ENCODE measurements at regions not wholly inside any gene's neighbourhood (a gene's known extent, or its start where the extent isn't known, plus 50 kb on each side); places are given as distances from the start of the nearest gene placed in this dataset.

GRCh38 chr1:168920456-168921094 is 185.9 kb upstream of the ATP1B1 start:
- peak; percentile 11 for DNase-seq

DNA sequence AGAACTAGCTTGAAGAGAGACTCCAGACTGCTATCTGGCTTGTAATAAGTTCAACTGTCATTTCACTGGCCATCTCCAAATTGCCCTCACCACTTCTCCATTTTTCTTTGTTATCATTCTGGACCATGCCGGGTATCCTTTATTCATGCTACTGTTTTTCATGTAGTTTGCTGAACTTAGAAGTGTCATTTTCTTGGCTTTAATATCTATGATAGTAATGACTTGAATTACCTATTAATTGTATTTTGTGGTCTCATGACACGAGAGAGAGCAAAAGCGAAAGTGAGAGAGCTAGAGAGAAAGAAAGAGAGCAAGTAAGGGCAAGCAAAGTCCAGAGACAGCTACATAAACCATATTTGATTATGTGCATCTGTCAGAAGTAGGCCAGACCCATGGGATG is 184.9 kb upstream of the ATP1B1 start:
- DNase-seq: no peak

GRCh38 chr1:168923521-168924136 is 182.9 kb upstream of the ATP1B1 start:
- no peak for DNase-seq

DNA sequence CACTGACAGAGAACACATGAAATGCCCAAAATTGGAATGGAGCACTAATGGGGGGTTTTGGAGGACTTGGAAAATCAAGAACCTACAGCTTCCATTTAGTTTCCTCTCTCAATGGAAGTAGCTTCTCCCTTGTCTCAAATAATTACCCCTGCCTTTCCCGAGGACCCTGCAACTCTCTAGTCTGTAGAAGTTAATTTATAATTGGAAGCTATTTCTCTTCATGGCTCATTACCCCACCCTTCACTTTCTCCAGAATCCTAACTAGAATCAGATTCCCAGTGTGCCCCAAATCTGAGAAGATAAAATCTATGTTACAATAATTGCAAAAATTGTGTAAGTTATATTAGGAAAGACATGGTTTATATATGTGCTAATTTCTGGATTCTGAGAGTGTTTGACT is 181.5 kb upstream of the ATP1B1 start:
- DNase-seq: no peak

DNA sequence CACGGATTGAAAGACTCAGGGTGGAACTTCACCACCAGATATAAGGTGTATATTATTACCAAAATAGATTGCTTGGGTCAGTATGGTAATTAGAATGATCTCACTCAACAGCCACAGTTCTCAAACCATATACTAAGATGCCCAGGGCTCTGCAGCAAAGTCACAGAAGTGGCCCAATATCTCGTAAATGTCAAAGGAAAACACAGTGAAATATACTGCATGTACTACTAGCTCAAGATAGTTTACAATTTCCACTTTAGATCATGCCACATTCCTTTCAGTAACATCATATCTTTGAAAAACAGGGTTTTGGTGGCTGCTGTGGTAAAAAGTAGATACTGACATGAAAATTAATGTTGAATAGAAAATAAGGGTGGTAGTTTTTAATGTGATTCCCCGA is 180.3 kb upstream of the ATP1B1 start:
- DNase-seq: no peak

DNA sequence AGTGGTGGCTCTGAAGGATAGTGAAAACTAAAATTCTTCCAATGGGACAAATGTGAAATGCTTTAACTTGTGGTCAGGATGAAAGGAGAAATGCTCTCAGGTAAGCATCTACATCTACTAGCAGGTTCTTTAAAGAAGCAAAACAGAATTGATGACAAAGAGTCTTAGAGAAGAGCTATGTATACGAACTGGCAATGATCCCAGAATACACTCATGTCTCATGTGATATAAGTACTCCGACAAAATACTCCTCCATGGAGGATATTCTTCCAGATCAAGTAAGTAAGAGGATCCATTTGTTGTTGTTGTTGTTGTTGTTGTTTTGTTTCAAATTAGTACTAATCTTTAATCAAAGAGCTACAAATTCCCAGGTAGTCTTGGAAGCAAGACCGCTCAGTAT is 174.0 kb upstream of the ATP1B1 start:
- DNase-seq: no peak

GRCh38 chr1:168933141-168933805 is 173.2 kb upstream of the ATP1B1 start:
- DNase-seq: no peak

DNA sequence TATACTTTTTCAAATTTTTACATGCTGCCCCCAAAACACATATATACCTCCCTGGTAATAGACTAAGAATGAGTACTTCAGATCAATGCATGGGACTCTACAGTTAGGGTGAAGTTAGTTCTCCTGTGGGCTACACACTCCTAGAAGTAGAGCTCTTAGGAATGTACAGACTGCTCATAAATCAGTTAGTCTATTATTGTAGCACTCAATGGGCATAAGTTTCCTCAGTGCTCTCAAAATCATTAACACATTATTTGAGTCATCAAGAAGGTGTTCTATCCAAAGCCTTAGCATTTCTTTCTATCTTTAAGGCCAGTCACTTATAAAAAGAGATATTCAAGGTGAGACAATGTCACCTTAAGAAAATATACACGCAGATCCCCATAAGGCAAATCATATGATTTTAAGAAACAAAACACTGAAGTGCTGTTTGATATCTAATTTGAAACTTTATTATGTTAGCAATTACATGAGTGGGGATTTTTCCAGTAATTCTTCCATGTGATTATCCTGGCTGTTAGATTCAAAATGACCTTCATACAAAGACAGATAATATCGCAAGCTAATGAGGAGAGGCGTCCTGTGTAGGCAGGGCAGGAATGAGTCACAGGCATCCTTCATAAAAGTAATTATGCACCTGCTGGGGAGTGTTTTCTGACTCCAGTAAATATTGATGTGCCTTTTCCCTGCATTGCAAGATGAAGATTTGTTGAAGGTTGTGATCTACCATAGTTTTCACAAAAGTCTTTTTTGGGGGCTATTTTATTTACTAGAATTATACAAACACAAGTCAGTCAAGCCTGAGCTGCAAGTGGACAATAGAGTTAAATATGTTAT is 167.2 kb upstream of the ATP1B1 start:
- peak; percentile 86 for DNase-seq

DNA sequence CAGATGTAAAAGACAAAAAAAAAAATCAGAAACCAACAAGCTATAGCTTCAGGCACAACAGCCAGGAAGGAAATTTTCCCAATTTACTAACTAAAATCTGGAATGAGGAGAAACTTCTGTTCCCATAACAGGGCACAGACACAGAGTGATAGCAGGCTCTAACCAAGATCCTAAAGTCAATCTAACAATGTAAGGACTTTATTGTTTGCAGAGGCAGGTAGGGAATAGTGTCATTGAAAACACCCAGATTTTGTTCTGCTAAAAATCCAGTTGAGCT is 166.6 kb upstream of the ATP1B1 start:
- no peak for DNase-seq

- DNase-seq: no peak
Observed at GRCh38 chr1:168941640-168942039, 164.8 kb upstream of the ATP1B1 start.

DNA sequence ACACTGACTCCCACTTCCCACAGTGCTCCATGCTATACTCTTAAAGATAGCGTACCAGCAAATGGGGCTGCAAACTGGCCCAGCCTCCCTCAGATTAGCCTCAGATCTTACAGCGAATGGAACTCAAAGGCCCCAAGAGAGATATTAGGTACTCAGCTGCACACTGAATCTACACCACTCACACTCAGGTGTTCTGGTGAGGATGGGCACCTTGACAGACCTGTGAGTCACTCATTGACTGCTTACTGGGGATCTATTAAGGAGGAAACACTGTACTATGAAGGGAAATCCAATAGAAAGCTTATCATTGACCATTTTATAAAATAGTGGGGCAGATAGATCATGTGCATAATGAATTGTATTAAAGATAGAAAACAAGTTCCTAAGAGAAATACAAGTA is 164.3 kb upstream of the ATP1B1 start:
- no peak for DNase-seq

GRCh38 chr1:168945870-168946269 is 160.6 kb upstream of the ATP1B1 start:
- DNase-seq: peak; percentile 8

DNA sequence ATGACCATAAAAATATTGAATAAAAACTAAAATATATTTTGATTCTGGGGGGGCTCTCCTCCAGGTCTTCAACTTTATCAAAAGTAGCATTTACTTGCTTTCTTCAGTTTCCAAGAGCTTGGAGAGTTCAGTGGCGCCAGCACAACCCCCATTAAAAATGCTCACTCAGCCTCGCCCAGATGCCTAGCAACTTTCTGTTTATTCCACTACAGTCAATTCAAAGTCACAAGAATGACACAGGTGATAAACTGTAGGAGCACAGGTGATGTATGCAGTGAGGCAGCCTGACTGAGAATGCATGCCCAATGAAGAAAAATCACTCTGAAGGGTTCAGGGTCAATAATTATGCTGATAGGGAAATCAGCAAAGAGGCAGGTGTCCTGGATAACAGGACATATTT is 159.4 kb upstream of the ATP1B1 start:
- DNase-seq: peak; percentile 51

DNA sequence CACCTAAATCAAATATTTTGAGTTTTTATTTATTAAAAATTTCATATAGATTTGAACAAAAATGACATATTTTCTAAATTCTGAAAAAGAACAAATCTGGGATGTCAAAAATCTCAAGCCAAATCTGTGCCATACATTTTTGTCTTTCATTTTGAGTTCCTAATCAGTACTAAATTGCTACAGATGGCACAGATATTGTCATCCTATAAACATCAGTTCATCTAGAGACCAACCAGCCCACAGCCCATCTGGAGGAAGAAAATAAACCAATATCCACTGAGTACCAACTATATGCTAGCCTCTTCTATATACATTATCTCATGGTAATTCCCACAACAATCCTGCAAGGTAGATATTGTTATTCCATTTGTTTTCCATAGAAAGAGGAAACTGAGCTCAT is 156.8 kb upstream of the ATP1B1 start:
- no peak for DNase-seq

- DNase-seq: peak; percentile 13
Observed at GRCh38 chr1:168957818-168958217, 148.7 kb upstream of the ATP1B1 start.

GRCh38 chr1:168958562-168959289 is 147.8 kb upstream of the ATP1B1 start:
- peak; percentile 74 for DNase-seq

DNA sequence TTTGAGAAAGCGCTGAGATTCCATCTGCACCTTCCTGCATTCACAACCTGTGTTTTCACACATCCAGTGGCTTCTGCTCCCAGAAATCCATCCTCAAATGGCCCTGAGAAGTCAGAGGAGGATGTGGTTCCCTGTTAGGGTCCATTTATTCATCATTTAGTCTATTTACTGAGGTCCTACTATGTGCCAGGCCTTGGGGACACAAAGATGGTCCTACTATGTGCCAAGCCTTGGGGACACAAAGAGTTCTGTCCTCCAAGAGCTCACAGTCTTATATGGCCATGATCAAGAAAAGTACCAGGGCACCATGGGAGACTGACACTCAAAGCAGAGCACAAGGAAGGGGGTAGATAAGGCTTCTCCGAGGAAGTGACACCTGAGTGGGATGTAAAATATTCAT is 147.1 kb upstream of the ATP1B1 start:
- DNase-seq: no peak

GRCh38 chr1:168960114-168960513 is 146.4 kb upstream of the ATP1B1 start:
- DNase-seq: no peak

- DNase-seq: peak; percentile 35
Observed at GRCh38 chr1:168960595-168960994, 145.9 kb upstream of the ATP1B1 start.

DNA sequence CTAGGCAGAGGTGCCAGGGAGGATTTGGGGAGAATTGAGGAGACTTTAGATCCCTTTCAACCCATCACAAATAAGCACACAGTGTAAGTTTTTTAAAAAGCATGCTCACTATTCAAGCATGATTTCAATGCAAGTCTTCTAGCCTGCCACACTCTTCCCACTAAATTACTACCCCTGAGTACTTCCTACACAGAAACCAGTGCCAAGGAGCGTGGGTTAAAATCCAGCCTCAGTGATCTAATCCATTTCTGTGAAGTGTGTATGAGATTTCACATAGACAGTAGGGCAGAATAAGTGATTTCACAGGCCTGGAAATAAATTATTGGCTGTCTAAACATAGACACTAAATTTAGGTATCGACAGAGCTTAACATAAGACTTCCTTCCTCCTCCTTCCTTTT is 142.9 kb upstream of the ATP1B1 start:
- no peak for DNase-seq

DNA sequence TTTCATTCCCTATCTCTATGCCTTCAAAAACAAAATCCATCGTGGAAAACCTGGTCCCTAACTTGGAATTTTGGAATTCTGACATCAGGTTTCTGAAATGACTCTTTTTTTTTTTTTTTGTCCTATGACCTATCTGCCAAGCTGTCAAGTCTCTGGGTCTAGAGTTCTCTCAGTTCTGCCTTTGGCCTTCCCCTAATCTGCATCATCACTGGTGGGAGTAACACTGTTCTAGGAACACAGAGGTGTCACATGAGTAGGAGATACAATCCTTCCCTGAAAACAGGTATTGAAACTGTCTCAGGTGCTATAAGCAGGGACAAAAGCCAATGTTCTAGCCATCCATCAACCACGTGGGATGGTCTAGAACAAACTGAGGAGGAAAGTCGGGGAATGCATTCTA is 142.0 kb upstream of the ATP1B1 start:
- DNase-seq: no peak

- DNase-seq: no peak
Observed at GRCh38 chr1:168966217-168966616, 140.3 kb upstream of the ATP1B1 start.

DNA sequence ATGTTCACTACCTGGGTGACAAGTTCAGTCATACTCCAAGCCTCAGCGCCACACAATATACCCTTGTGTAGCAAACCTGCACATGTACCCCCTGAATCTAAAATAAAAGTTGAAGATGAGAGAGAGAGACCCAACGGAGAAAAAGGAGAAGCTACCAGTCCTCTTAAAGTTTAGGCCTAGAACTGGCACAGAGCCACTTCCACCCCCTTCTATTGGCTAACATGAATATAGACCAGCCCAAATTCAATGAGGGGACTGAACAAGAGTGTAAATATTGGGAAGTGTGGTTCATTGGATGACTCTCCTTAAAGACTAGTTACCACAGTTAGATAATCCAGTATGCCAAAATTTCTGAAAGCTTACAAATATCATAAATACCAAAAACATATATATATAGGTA is 139.9 kb upstream of the ATP1B1 start:
- no peak for DNase-seq
